ENCODE measurements at regions not wholly inside any gene's neighbourhood (a gene's known extent, or its start where the extent isn't known, plus 50 kb on each side); places are given as distances from the start of the nearest gene placed in this dataset.

DNA sequence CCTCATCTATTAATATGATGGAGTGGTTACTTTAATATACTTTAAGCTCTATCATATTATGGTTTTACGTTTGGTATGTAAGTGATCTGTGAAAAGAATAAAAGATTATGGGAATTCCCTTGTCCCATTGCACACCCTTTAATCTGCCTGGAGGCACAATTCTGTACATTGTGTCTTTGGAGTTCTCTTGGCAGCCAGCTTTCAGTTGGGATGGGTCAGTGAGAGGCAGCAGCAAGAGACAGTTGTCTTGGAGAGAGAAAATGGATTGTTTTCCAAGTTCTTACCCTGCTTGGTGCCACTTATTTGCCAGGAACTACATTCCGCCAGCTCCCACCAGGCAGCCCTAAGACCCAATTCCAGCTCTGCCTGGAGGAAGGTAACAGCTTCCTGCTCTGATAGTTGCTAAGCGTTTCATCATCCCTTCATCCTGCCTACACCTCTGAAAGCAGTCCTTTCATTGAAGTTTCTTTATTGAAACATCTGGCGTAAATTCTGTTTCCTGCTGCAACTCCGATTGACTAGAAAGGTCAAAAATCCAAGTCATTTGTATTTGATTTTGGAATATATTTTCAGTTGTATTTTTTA is 365.2 kb downstream of the AKAIN1 start:
- no peak for TF ChIP-seq POLR2A (IDR thresholded peaks at IDR 0.05)
- TF ChIP-seq, protein P1, sequence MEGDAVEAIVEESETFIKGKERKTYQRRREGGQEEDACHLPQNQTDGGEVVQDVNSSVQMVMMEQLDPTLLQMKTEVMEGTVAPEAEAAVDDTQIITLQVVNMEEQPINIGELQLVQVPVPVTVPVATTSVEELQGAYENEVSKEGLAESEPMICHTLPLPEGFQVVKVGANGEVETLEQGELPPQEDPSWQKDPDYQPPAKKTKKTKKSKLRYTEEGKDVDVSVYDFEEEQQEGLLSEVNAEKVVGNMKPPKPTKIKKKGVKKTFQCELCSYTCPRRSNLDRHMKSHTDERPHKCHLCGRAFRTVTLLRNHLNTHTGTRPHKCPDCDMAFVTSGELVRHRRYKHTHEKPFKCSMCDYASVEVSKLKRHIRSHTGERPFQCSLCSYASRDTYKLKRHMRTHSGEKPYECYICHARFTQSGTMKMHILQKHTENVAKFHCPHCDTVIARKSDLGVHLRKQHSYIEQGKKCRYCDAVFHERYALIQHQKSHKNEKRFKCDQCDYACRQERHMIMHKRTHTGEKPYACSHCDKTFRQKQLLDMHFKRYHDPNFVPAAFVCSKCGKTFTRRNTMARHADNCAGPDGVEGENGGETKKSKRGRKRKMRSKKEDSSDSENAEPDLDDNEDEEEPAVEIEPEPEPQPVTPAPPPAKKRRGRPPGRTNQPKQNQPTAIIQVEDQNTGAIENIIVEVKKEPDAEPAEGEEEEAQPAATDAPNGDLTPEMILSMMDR (IDR thresholded peaks at IDR 0.05) = no peak
- intact Hi-C loops (cut with DNase I) = no loop called here
- no peak for DNase-seq

DNA sequence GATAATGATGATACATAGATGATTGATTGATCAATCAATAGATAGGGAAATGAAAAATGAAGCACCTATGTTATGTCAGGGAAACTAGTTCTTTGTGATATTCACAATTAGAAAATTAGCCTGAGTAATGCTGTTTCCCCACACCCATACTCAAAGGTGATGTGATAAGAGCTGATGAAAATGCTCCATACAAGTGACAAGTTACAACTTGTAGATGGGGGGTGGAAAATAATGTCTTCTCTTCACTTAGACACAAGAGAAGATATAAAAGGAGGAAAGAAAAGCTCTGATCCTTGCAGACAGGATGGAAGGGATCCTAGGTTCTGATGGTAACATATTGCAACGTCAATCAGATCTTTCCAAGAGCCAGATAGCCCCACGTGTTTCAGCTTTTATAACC is 365.9 kb downstream of the AKAIN1 start:
- Histone ChIP-seq H3K4me3 (no peak overlapping the region), H3K4me1 (no peaks in the 10 kb centered on the region), H3K27me3 (no peaks in the 10 kb centered on the region), H3K27ac (no peak overlapping the region), H3K36me3 (no peaks in the 10 kb centered on the region), H3K9me3 (peaks cover 0 to 11% (median 0%) of the 10 kb centered on the region in 12 donors)
- DNase-seq (no peak), ATAC-seq (no peak)
- TF ChIP-seq, protein P1 (IDR thresholded peaks at IDR 0.05) = no peak
- TF ChIP-seq POLR2A (IDR thresholded peaks at IDR 0.05) = no peak
- WGBS, 4 donors = 51 to 67% (median 65%) methylated on average over 2 of the region's 2 CpGs
- intact Hi-C loops (cut with DNase I) = no loop called here

More for the DNA sequence above, 365.2 kb downstream of the AKAIN1 start:
- ATAC-seq = no peak
- H3K27me3 ChIP-seq = no peaks in the 10 kb centered on the region
- no peak overlapping the region for H3K4me3 ChIP-seq
- H3K27ac ChIP-seq = no peak overlapping the region
- 55 to 66% (median 62%) methylated on average over 5 of the region's 5 CpGs for WGBS, 4 donors
- peaks cover 0 to 11% (median 0%) of the 10 kb centered on the region in 12 donors for H3K9me3 ChIP-seq
- no peaks in the 10 kb centered on the region for H3K4me1 ChIP-seq
- no peaks in the 10 kb centered on the region for H3K36me3 ChIP-seq

DNA sequence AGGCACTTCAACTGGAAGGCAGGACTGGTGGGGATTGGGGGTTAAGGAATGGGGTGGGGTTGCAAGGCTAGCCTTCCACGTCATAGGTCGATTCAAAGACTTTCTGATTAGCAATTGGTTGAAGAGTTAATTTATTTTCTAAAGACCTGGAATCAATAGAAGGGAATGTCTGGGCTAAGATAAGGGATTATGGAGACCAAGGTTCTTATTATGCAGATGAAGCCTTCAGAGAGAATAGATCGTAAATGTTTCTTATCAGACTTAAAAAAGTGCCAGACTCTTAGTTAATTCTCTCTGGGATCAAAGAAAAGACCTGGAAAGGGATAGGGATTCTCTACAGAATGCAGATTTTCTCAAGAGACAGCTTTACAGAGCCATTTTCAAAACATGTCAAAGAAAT is 368.0 kb upstream of the DLGAP1 start:
- 67 to 75% (median 71%) methylated on average over 3 of the region's 3 CpGs for WGBS, 4 donors
- DNase-seq (no peak), ATAC-seq (no peak)
- intact Hi-C loops (cut with DNase I) = loop anchor here in 1 of 10 donors (10.0 kb wide), 1 partner anchor 1862 kb away; no protein-coding TSS in a partner anchor
- peaks cover 0 to 10% (median 0%) of the 10 kb centered on the region in 12 donors for H3K9me3 ChIP-seq
- no peaks in the 10 kb centered on the region for H3K27me3 ChIP-seq
- no peaks in the 10 kb centered on the region for H3K4me1 ChIP-seq
- H3K27ac ChIP-seq = no peak overlapping the region
- no peak overlapping the region for H3K4me3 ChIP-seq
- no peak for TF ChIP-seq POLR2A (IDR thresholded peaks at IDR 0.05)
- TF ChIP-seq, protein P1 (IDR thresholded peaks at IDR 0.05) = no peak
- no peaks in the 10 kb centered on the region for H3K36me3 ChIP-seq

DNA sequence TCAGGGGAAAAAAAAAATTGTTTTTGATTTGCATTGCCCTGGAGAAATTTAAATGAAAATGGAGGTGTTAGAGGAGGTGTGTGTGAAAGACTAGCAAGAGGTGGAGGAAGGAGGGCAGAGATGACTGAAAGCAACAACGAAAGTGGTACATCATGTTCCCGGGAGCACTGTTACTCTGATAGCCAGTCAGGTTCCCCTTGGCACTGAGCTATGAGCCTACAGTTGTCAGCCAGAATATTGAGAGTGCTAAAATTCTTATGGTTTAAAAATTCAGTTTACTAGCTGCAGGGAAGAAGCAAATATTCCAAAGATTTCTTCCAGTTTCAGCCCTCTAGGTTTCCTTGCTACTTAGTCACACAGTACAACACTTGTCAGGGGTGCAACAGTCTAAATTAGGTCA is 366.7 kb upstream of the DLGAP1 start:
- ATAC-seq (no peak), DNase-seq (no peak)
- Histone ChIP-seq H3K36me3 (no peaks in the 10 kb centered on the region), H3K27ac (no peak overlapping the region), H3K9me3 (peaks cover 0 to 3% (median 0%) of the 10 kb centered on the region in 12 donors), H3K4me1 (no peaks in the 10 kb centered on the region), H3K4me3 (no peak overlapping the region), H3K27me3 (no peaks in the 10 kb centered on the region)
- 70 to 78% (median 73%) methylated on average over 2 of the region's 2 CpGs for WGBS, 4 donors
- intact Hi-C loops (cut with DNase I) = loop anchor here in 1 of 10 donors (10.0 kb wide), 1 partner anchor 1863 kb away; no protein-coding TSS in a partner anchor
- TF ChIP-seq, protein P1 (IDR thresholded peaks at IDR 0.05) = no peak
- TF ChIP-seq POLR2A (IDR thresholded peaks at IDR 0.05) = no peak
